ENCODE measurements at regions not wholly inside any gene's neighbourhood (a gene's known extent, or its start where the extent isn't known, plus 50 kb on each side); places are given as distances from the start of the nearest gene placed in this dataset.

- ChIA-PET POLR2A (no interaction called here), RAD21 (ENCODE audit: low non-redundant PET in 1 of 2, low total read pairs in 2 of 2, uncharacterized antibody in 2 of 2, unreplicated experiment in 2 of 2) (no interaction called here), CTCF (no interaction called here)
- H2AFZ ChIP-seq (ENCODE audit: low read depth, low read length, poor library complexity, severe bottlenecking): no peak overlapping the region
- TF ChIP-seq ZNF274 (IDR thresholded peaks at IDR 0.05; ENCODE audit: low read depth, low read length) (no peak), CEBPB (IDR thresholded peaks at IDR 0.05; ENCODE audit: low read depth) (no peak), ELF1 (IDR thresholded peaks at IDR 0.05; ENCODE audit: borderline replicate concordance, low read depth) (no peak), EGR1 (IDR thresholded peaks at IDR 0.05; ENCODE audit: low read depth) (no peak), JUND (IDR thresholded peaks at IDR 0.05) (no peak), ZBTB33 (IDR thresholded peaks at IDR 0.05; ENCODE audit: extremely low read depth, insufficient replicate concordance, low read length) (no peak)
- TF ChIP-seq, protein P1, sequence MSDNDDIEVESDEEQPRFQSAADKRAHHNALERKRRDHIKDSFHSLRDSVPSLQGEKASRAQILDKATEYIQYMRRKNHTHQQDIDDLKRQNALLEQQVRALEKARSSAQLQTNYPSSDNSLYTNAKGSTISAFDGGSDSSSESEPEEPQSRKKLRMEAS (IDR thresholded peaks at IDR 0.05): no peak
- H4K20me1 ChIP-seq (ENCODE audit: insufficient read depth): no peaks in the 10 kb centered on the region
- no TSS peak for BruUV-seq (replicated peaks)
- H3K4me1 ChIP-seq (ENCODE audit: control insufficient read depth in 1 of 2, insufficient read depth in 2 of 2, low read length in 2 of 2): no peaks in the 10 kb centered on the region
- H3K4me3 ChIP-seq (replicated peaks in 1 of 2; ENCODE audit: low read depth in 1 of 2, low read length in 2 of 2): no peak overlapping the region
- H3K9me3 ChIP-seq (ENCODE audit: control insufficient read depth in 1 of 2, insufficient read depth in 1 of 2, low read depth in 1 of 2, low read length in 2 of 2): no peaks in the 10 kb centered on the region; a peak in 1 of 4 replicates
- intact Hi-C loops (cut with micrococcal nuclease): no loop called here
- H3K79me2 ChIP-seq (ENCODE audit: insufficient read depth, low read length): no peaks in the 10 kb centered on the region
- DNase-seq (ENCODE audit: low read depth, low spot score) (no peak), ATAC-seq (no peak)
- no peaks in the 10 kb centered on the region for H3K36me3 ChIP-seq (ENCODE audit: control insufficient read depth in 1 of 2, insufficient read depth in 2 of 2, low read length in 2 of 2)
- no peaks in the 10 kb centered on the region for H3K9me2 ChIP-seq (ENCODE audit: insufficient read depth)
- H3K9ac ChIP-seq (ENCODE audit: low read length): no peak overlapping the region
- no peak overlapping the region for H3K27ac ChIP-seq (ENCODE audit: low read depth, low read length)
- no peaks in the 10 kb centered on the region for H3K27me3 ChIP-seq (ENCODE audit: insufficient read depth, low read length)
- no peak overlapping the region for H3K4me2 ChIP-seq (ENCODE audit: low read length)
Observed at GRCh38 chr16:65634291-65634690, 512.4 kb upstream of the CDH11 start.

DNA sequence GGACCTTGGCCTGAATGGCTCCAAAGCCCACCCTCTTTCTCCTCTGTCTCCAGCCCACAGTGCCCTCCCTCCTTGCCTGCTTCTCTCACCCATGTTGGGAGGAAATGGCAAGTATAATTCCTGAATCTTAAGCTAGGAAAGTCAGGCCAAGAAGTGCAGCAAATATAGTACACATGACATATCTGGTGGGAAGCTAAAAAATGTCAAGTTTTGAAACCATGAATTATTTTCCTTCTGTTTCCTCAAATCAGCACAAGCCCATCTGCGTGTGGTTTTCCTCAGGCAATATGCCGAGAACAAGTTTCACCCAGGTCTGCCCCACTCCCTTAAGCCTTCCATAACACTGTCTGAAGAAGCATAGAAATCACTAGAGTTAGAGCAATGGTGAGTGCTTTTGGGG, 502.8 kb upstream of the CDH11 start:
- Histone ChIP-seq H3K36me3 (ENCODE audit: control insufficient read depth in 1 of 2, insufficient read depth in 2 of 2, low read length in 2 of 2) (no peaks in the 10 kb centered on the region), H3K27ac (ENCODE audit: low read depth, low read length) (no peak overlapping the region), H3K9me2 (ENCODE audit: insufficient read depth) (no peaks in the 10 kb centered on the region), H2AFZ (ENCODE audit: low read depth, low read length, poor library complexity, severe bottlenecking) (no peak overlapping the region), H3K4me3 (replicated peaks in 1 of 2; ENCODE audit: low read depth in 1 of 2, low read length in 2 of 2) (no peak overlapping the region), H3K4me1 (ENCODE audit: control insufficient read depth in 1 of 2, insufficient read depth in 2 of 2, low read length in 2 of 2) (no peaks in the 10 kb centered on the region), H3K27me3 (ENCODE audit: insufficient read depth, low read length) (no peaks in the 10 kb centered on the region), H4K20me1 (ENCODE audit: insufficient read depth) (no peaks in the 10 kb centered on the region), H3K79me2 (ENCODE audit: insufficient read depth, low read length) (no peaks in the 10 kb centered on the region), H3K9me3 (ENCODE audit: control insufficient read depth in 1 of 2, insufficient read depth in 1 of 2, low read depth in 1 of 2, low read length in 2 of 2) (no peaks in the 10 kb centered on the region; a peak in 2 of 4 replicates), H3K9ac (ENCODE audit: low read length) (no peak overlapping the region), H3K4me2 (ENCODE audit: low read length) (no peak overlapping the region)
- CTCF ChIA-PET: no interaction called here
- DNase-seq (ENCODE audit: low read depth, low spot score) (no peak), ATAC-seq (no peak)
- POLR2A ChIA-PET: no interaction called here
- BruUV-seq (replicated peaks): no TSS peak
- TF ChIP-seq EZH2 (IDR thresholded peaks at IDR 0.05): no peak
- TF ChIP-seq JUND (IDR thresholded peaks at IDR 0.05): no peak
- TF ChIP-seq YY1 (IDR thresholded peaks at IDR 0.05; ENCODE audit: extremely low read depth, insufficient replicate concordance, low read depth, low read length): no peak
- TF ChIP-seq, protein P1 (IDR thresholded peaks at IDR 0.05): no peak
- no peak for TF ChIP-seq ZNF274 (IDR thresholded peaks at IDR 0.05; ENCODE audit: low read depth, low read length)
- TF ChIP-seq CBX3 (IDR thresholded peaks at IDR 0.05; ENCODE audit: low read depth): no peak
- no peak for TF ChIP-seq POLR2A (IDR thresholded peaks at IDR 0.05; ENCODE audit: borderline replicate concordance, extremely low read depth, insufficient read depth, insufficient read length)
- no peak for TF ChIP-seq EGR1 (IDR thresholded peaks at IDR 0.05; ENCODE audit: low read depth)
- TF ChIP-seq ATF3 (IDR thresholded peaks at IDR 0.05): no peak
- TF ChIP-seq ZBTB33 (IDR thresholded peaks at IDR 0.05; ENCODE audit: extremely low read depth, insufficient replicate concordance, low read length): no peak
- no peak for TF ChIP-seq ZFX (IDR thresholded peaks at IDR 0.05)
- TF ChIP-seq SP1 (IDR thresholded peaks at IDR 0.05; ENCODE audit: low read depth): no peak
- TF ChIP-seq POLR2AphosphoS5 (IDR thresholded peaks at IDR 0.05; ENCODE audit: low read depth, low read length): no peak
- no peak for TF ChIP-seq TCF7L2 (IDR thresholded peaks at IDR 0.05; ENCODE audit: borderline replicate concordance, extremely low read depth, insufficient read depth, insufficient read length)
- no peak for TF ChIP-seq CEBPB (IDR thresholded peaks at IDR 0.05; ENCODE audit: low read depth)
- intact Hi-C loops (cut with micrococcal nuclease): no loop called here
- RAD21 ChIA-PET (ENCODE audit: low non-redundant PET in 1 of 2, low total read pairs in 2 of 2, uncharacterized antibody in 2 of 2, unreplicated experiment in 2 of 2): no interaction called here
